Activated B cell treated with CpG ODN at 0.5 μM for 24 hours (primary cell): ENCODE measurements at regions not wholly inside any gene's neighbourhood (a gene's known extent, or its start where the extent isn't known, plus 50 kb on each side); places are given as distances from the start of the nearest gene placed in this dataset.

ENCODE experiments used
- ATAC-seq: fragments of 200-7000 bp; cut with Tn5 transposase; one replicate; pipeline ENCODE4 v1.10.0; 2021; ENCODE audit warnings: low read depth, mild to moderate bottlenecking, moderate library complexity
- CTCF ChIA-PET: fragments of 350-600 bp; sonication (Branson Sonifier 250); formaldehyde crosslinking; loops from one replicate; lab custom pipeline; 2021; ENCODE audit warnings: antibody characterized with exemption; lab: Charles Lee
- POLR2A ChIA-PET: fragments of 350-600 bp; sonication (Branson Sonifier 250); formaldehyde crosslinking; loops from one replicate; lab custom pipeline; 2021; ENCODE audit warnings: antibody characterized with exemption; lab: Charles Lee
- DNase-seq: peaks from one replicate; pipeline ENCODE4 v3.0.0; 2022
- H3K27ac Mint-ChIP-seq: one replicate; pipeline ENCODE4 v1.8.0; 2020; ENCODE audit warnings: mixed read lengths
- H3K27me3 Mint-ChIP-seq: one replicate; pipeline ENCODE4 v1.8.0; 2021; ENCODE audit warnings: mixed read lengths
- H3K36me3 Mint-ChIP-seq: one replicate; pipeline ENCODE4 v1.8.0; 2021; ENCODE audit warnings: low read depth, mixed read lengths
- H3K4me1 Mint-ChIP-seq: one replicate; pipeline ENCODE4 v1.8.0; 2021; ENCODE audit warnings: mixed read lengths
- H3K4me3 Mint-ChIP-seq: one replicate; pipeline ENCODE4 v1.8.0; 2020; ENCODE audit warnings: mild to moderate bottlenecking, mixed read lengths
- H3K9me3 Mint-ChIP-seq: one replicate; pipeline ENCODE4 v1.8.0; 2020; ENCODE audit warnings: mixed read lengths
- intact Hi-C: fragments of 100-400 bp; cut with micrococcal nuclease; formaldehyde crosslinking; loops from one replicate; pipeline ENCODE4 v1.15.1; 2024
- TF ChIP-seq, protein P1 (sequence below): fragments of 200-600 bp; IDR thresholded peaks from one replicate; pipeline ENCODE4 v1.8.0; 2022; ENCODE audit warnings: antibody characterized with exemption, mild to moderate bottlenecking

DNA sequence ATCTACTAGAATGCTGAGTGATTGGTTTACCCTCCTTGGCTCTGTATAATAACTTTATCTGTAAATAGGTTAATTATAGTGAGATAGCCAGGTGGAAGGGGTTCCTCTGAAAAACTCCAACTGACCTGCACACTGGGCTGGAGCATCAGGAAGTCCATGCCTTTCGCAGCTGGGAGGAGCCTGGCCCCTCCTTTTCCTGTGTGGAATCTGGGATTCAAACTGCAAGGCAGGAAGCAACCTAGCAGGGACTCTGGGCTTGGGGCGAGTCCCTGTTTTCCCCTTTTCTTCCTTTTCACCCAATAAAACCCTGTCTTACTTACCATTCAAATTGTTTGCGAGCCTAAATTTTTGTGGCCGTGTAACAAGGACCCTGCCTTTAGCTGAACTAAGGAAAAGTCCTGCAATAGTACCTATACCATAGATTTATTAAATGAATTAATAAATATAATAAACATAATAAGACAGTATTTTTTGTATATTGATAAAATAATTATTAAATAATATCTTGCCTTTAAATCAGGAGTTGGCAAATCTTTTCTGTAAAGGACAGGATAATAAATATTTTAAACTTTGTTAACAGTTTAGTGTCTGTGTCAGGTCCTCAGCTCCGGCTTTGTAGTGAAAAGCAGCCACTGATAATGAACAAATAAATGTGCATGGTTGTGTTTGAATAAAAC, 406.2 kb upstream of the MMS22L start:
- no peak for ATAC-seq
- Mint-ChIP-seq H3K4me1 (no peaks in the 10 kb centered on the region), H3K27ac (no peak overlapping the region), H3K4me3 (no peak overlapping the region), H3K9me3 (no peaks in the 10 kb centered on the region), H3K36me3 (no peaks in the 10 kb centered on the region), H3K27me3 (no peaks in the 10 kb centered on the region)
- POLR2A ChIA-PET, result no interaction called here
- DNase-seq, result no peak
- TF ChIP-seq, protein P1, sequence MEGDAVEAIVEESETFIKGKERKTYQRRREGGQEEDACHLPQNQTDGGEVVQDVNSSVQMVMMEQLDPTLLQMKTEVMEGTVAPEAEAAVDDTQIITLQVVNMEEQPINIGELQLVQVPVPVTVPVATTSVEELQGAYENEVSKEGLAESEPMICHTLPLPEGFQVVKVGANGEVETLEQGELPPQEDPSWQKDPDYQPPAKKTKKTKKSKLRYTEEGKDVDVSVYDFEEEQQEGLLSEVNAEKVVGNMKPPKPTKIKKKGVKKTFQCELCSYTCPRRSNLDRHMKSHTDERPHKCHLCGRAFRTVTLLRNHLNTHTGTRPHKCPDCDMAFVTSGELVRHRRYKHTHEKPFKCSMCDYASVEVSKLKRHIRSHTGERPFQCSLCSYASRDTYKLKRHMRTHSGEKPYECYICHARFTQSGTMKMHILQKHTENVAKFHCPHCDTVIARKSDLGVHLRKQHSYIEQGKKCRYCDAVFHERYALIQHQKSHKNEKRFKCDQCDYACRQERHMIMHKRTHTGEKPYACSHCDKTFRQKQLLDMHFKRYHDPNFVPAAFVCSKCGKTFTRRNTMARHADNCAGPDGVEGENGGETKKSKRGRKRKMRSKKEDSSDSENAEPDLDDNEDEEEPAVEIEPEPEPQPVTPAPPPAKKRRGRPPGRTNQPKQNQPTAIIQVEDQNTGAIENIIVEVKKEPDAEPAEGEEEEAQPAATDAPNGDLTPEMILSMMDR, result no peak
- CTCF ChIA-PET, result no interaction called here
- intact Hi-C loops, result no loop called here

DNA sequence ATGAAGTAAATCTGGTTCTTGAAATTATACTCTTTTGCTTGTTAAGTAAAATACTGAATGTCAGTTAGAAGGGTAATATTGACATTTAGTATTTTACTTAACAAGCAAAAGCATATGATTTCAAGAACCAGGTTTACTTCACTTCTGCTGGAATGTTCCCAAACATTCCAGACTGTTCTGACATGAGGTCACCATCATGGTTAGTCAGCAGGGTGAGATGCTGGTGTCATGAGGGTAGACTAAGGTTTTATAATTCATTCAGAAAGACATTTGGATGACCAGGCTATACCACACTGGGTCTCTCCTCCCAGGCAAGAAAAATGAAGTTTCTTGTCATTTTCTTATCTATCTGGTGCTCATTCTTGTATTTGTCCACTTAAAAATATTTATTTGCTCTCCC, 414.4 kb upstream of the MMS22L start:
- no peaks in the 10 kb centered on the region for H3K36me3 Mint-ChIP-seq
- ATAC-seq (no peak), DNase-seq (no peak)
- intact Hi-C loops, result no loop called here
- no peak overlapping the region for H3K4me3 Mint-ChIP-seq
- H3K4me1 Mint-ChIP-seq, result no peaks in the 10 kb centered on the region
- no peaks in the 10 kb centered on the region for H3K9me3 Mint-ChIP-seq
- ChIA-PET CTCF (no interaction called here), POLR2A (no interaction called here)
- TF ChIP-seq, protein P1, result no peak
- no peaks in the 10 kb centered on the region for H3K27me3 Mint-ChIP-seq
- no peak overlapping the region for H3K27ac Mint-ChIP-seq

DNA sequence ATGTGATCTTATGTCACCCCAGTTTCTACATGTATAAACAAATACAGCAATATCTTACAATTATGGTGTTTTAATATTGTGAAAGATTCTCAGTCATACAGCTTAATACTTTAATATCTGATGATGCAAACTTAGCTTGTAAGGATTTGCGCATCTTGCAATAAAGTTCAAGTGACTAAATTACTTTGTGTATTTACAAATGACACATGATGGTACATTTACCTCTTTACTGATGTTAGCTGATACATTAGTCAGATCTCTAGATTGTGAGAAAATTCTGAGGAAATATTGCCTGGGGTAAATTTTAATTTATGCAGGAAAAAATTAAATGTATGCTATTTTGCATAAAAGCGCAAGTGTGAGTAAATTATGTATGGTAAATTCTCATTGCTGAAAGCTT, 418.8 kb upstream of the MMS22L start:
- Mint-ChIP-seq H3K27me3 (no peaks in the 10 kb centered on the region), H3K9me3 (no peaks in the 10 kb centered on the region), H3K4me3 (no peak overlapping the region), H3K27ac (no peak overlapping the region), H3K36me3 (no peaks in the 10 kb centered on the region), H3K4me1 (no peaks in the 10 kb centered on the region)
- no peak for DNase-seq
- intact Hi-C loops, result loop anchor here (10.0 kb wide), 1 partner anchor 1413 kb away; no protein-coding TSS in a partner anchor
- no peak for ATAC-seq
- ChIA-PET CTCF (no interaction called here), POLR2A (no interaction called here)
- TF ChIP-seq, protein P1, result no peak

DNA sequence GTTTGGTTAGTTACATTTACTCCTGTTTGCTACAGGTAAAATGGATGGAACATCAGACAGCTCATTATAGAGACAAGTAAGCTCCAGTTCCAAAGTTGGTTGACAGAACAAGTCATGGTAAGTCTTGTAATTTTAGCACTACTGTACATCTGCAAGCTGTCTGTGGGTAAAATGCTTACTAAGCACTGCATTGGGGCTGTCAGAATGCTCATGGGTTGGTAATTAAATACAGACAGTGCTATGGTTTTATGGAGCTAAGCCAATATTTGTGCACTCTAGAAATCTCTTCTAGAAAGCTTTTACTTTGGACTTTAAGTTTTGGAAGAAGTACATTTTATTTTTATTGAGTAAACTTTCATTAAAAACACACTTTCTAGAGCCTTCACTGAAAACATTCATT, 419.2 kb upstream of the MMS22L start:
- DNase-seq, result no peak
- no peak overlapping the region for H3K4me3 Mint-ChIP-seq
- H3K27me3 Mint-ChIP-seq, result no peaks in the 10 kb centered on the region
- no peaks in the 10 kb centered on the region for H3K9me3 Mint-ChIP-seq
- intact Hi-C loops, result loop anchor here (10.0 kb wide), 1 partner anchor 1413 kb away; no protein-coding TSS in a partner anchor
- no peak for ATAC-seq
- TF ChIP-seq, protein P1, result no peak
- no peaks in the 10 kb centered on the region for H3K4me1 Mint-ChIP-seq
- no peak overlapping the region for H3K27ac Mint-ChIP-seq
- POLR2A ChIA-PET, result no interaction called here
- CTCF ChIA-PET, result no interaction called here
- H3K36me3 Mint-ChIP-seq, result no peaks in the 10 kb centered on the region

DNA sequence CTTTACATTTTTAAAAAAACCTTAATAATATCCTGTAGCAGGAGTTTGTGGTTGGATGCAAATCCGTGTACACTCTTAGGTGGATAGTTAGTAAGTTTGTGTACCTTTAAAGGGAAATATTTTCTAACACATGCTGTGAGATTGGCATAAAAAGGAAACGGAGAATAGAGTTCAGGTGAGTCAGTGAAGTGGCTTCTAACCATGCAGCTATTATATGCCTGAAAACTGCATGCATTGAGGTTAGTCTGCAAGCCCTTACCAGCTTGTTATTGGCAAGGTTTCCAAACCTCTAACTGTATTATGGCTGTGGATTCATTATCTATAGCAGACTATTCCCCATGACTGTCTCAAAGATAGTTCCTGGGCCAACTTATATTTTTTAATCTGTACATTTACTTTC, 420.6 kb upstream of the MMS22L start:
- intact Hi-C loops, result loop anchor here (10.0 kb wide), 1 partner anchor 1411 kb away; no protein-coding TSS in a partner anchor
- TF ChIP-seq, protein P1, result no peak
- no peaks in the 10 kb centered on the region for H3K4me1 Mint-ChIP-seq
- DNase-seq, result no peak
- no peaks in the 10 kb centered on the region for H3K27me3 Mint-ChIP-seq
- POLR2A ChIA-PET, result no interaction called here
- no peak overlapping the region for H3K27ac Mint-ChIP-seq
- CTCF ChIA-PET, result no interaction called here
- H3K36me3 Mint-ChIP-seq, result no peaks in the 10 kb centered on the region
- H3K4me3 Mint-ChIP-seq, result no peak overlapping the region
- no peaks in the 10 kb centered on the region for H3K9me3 Mint-ChIP-seq
- ATAC-seq, result no peak
